Heart left ventricle (tissue), 16 donors: ENCODE measurements at regions not wholly inside any gene's neighbourhood (a gene's known extent, or its start where the extent isn't known, plus 50 kb on each side); places are given as distances from the start of the nearest gene placed in this dataset.

ENCODE experiments used
- ATAC-seq, 4 donors: fragments of 200-7000 bp; cut with Tn5 transposase; one replicate each; pipeline ENCODE4 v1.9.1; 2020 to 2022; ENCODE audit warnings: moderate library complexity in 4 of 4, mild to moderate bottlenecking in 3 of 4, moderate number of reproducible peaks in 1 of 4
- DNase-seq, 5 donors: peaks; one replicate each; pipeline ENCODE4 v3.0.0-alpha.2; 2020
- H3K27ac ChIP-seq, 12 donors: fragments of 200-600 bp; sonication (generic) in 4 of 12; one replicate each; pipeline versions ENCODE4 v1.5.0 to v1.8.0; 2016 to 2022; ENCODE audit warnings: mild to moderate bottlenecking in 2 of 12
- H3K27me3 ChIP-seq, 9 donors: fragments of 200-600 bp; sonication (generic) in 2 of 9; one replicate each; pipeline versions ENCODE4 v1.5.1 to v1.8.0; 2016 to 2022; ENCODE audit warnings: mild to moderate bottlenecking in 3 of 9
- H3K36me3 ChIP-seq, 9 donors: fragments of 200-600 bp; sonication (generic) in 2 of 9; one replicate each; pipeline versions ENCODE4 v1.5.0 to v1.8.0; 2018 to 2022; ENCODE audit warnings: mild to moderate bottlenecking in 2 of 9
- H3K4me1 ChIP-seq, 12 donors: fragments of 200-600 bp; sonication (generic) in 4 of 12; one replicate each; pipeline versions ENCODE4 v1.5.0 to v1.8.0; 2016 to 2022; ENCODE audit warnings: mild to moderate bottlenecking in 3 of 12
- H3K4me3 ChIP-seq, 12 donors: fragments of 200-600 bp; sonication (generic) in 4 of 12; one replicate each; pipeline versions ENCODE4 v1.5.0 to v1.8.0; 2017 to 2022; ENCODE audit warnings: mild to moderate bottlenecking in 9 of 12, moderate library complexity in 4 of 12
- H3K9me3 ChIP-seq, 12 donors: fragments of 200-600 bp; sonication (generic) in 4 of 12; one replicate each; pipeline versions ENCODE4 v1.5.0 to v1.8.0; 2016 to 2022; ENCODE audit warnings: mild to moderate bottlenecking in 1 of 12
- POLR2A ChIP-seq, 2 donors: fragments of 450-650 bp; IDR thresholded peaks; one replicate each; pipeline ENCODE4 v1.6.1; 2017; ENCODE audit warnings: antibody characterized with exemption in 2 of 2, mild to moderate bottlenecking in 2 of 2, moderate library complexity in 2 of 2
- WGBS, 4 donors: extraction: QIAGEN DNeasy Blood & Tissue Kit in 2 of 4; methylation state at CpG; one replicate each; pipeline versions ENCODE4 v1.1.5 to v1.1.7; 2013 to 2018; 5-methylcytosine and 5-hydroxymethylcytosine counted together
- intact Hi-C, 10 donors: fragments of 100-400 bp; cut with DNase I; formaldehyde crosslinking; loops; one replicate each; pipeline versions ENCODE4 v1.11.1 to v1.14.2; 2022
- TF ChIP-seq, protein P1 (sequence below), 12 donors: fragments of 200-600 bp; sonication (generic) in 4 of 12; IDR thresholded peaks; one replicate each; pipeline versions ENCODE4 v1.5.0 to v1.8.0; 2018 to 2022; ENCODE audit warnings: antibody characterized with exemption in 12 of 12, mild to moderate bottlenecking in 5 of 12
- donor health status: ischemic (EF 13 %, LVEDD 7.1; RV severe dilation, severe dysfunction).
- donor health status: healthy with polysubstance abuse.
- donor health status: DM: no; HTN: yes; CAD: no.
- donor health status: DM: no; HTN: no; CAD: no.
- donor health status: ischemic (EF 25% LVEDD 6.9; RV normal size, moderate dysfunction).
- donor health status: ischemic (EF 25% LVEDD 5.7; RV mildly dilated, moderate dysfunction).
- donor health status: healthy.
- donor health status: DM: yes; HTN: yes; CAD: no.
- donor health status: ischemic (EF 35%, LVEDD 5.7; RV mildly dilated, moderate dysfunction).
- donor health status: nonischemic (EF 11% LVEDD 7.7; RV severe dilation, severe dysfunction).
- donor health status: DM: yes; HTN: yes; CAD: no.
- donor health status: PGD.
- donor health status: ischemic (EF 29% LVEDD 5.4; RV normal size, mild dysfunction).
- donor health status: nonischemic (EF 23%, LVEDD 6.1; RV moderate dilation, normal function).

DNA sequence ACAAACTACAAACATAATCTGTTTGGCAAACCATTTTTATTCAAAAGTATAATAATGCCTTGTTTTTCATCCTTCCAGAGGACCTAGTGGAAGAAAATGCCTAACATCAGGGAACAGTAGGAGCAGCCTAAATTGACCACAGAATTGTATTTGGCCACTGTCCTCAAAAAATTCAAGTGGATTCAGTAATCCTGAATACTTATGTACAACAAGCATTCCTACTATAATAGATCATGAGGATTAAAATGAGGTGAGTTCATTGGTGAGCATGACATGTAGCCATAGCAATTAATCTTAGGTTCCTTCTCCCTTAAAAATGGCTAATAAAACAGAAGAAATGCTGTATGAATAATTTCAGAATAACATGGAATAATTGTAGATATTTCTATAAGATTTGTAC is 209.3 kb downstream of the DAD1 start:
- intact Hi-C loops: loop anchor here in 8 of 10 donors (10.0 kb wide), 3 partner anchors 155 to 475 kb away; partner anchors contain the start of gene MRPL52 (in 3 of the 8)
- no peak overlapping the region for H3K27ac ChIP-seq
- peaks cover 0 to 8% (median 0%) of the 10 kb centered on the region in 9 donors for H3K27me3 ChIP-seq
- no peak for TF ChIP-seq POLR2A (IDR thresholded peaks at IDR 0.05)
- TF ChIP-seq, protein P1, sequence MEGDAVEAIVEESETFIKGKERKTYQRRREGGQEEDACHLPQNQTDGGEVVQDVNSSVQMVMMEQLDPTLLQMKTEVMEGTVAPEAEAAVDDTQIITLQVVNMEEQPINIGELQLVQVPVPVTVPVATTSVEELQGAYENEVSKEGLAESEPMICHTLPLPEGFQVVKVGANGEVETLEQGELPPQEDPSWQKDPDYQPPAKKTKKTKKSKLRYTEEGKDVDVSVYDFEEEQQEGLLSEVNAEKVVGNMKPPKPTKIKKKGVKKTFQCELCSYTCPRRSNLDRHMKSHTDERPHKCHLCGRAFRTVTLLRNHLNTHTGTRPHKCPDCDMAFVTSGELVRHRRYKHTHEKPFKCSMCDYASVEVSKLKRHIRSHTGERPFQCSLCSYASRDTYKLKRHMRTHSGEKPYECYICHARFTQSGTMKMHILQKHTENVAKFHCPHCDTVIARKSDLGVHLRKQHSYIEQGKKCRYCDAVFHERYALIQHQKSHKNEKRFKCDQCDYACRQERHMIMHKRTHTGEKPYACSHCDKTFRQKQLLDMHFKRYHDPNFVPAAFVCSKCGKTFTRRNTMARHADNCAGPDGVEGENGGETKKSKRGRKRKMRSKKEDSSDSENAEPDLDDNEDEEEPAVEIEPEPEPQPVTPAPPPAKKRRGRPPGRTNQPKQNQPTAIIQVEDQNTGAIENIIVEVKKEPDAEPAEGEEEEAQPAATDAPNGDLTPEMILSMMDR (IDR thresholded peaks at IDR 0.05): no peak
- DNase-seq (no peak), ATAC-seq (no peak)
- H3K9me3 ChIP-seq: no peaks in the 10 kb centered on the region
- H3K36me3 ChIP-seq: no peaks in the 10 kb centered on the region
- H3K4me1 ChIP-seq: peaks cover 0 to 12% (median 0%) of the 10 kb centered on the region in 12 donors
- no peak overlapping the region for H3K4me3 ChIP-seq

DNA sequence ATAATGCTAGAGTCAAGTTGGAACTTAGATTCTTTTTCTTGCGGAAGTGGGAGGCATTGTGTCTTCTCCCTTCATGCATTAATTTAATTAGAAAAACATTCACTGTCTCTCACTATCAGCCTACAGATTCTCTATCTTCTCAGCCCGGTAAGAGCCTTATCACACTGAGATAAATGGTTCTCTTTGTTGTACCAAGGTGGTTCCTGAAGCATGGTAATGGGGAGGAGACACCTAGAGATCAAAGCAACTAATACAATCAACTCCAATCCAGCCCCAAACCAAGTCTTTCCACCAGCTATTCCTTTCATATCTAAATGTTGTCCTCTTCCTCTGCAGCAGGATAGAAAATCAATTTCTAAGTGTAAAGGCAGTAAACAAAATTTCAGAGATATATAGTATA is 210.8 kb downstream of the DAD1 start:
- no peak overlapping the region for H3K4me3 ChIP-seq
- no peaks in the 10 kb centered on the region for H3K36me3 ChIP-seq
- H3K9me3 ChIP-seq: no peaks in the 10 kb centered on the region
- WGBS, 4 donors: 27 to 38% (median 32%) methylated on average over 2 of the region's 2 CpGs
- ATAC-seq (no peak), DNase-seq (no peak)
- H3K27me3 ChIP-seq: peaks cover 0 to 8% (median 0%) of the 10 kb centered on the region in 9 donors
- intact Hi-C loops: loop anchor here in 3 of 10 donors (10.0 kb wide), 1 partner anchor 153 kb away; no protein-coding TSS in a partner anchor
- no peak for TF ChIP-seq POLR2A (IDR thresholded peaks at IDR 0.05)
- TF ChIP-seq, protein P1 (IDR thresholded peaks at IDR 0.05): no peak
- peaks cover 0 to 12% (median 0%) of the 10 kb centered on the region in 12 donors for H3K4me1 ChIP-seq
- H3K27ac ChIP-seq: no peak overlapping the region

DNA sequence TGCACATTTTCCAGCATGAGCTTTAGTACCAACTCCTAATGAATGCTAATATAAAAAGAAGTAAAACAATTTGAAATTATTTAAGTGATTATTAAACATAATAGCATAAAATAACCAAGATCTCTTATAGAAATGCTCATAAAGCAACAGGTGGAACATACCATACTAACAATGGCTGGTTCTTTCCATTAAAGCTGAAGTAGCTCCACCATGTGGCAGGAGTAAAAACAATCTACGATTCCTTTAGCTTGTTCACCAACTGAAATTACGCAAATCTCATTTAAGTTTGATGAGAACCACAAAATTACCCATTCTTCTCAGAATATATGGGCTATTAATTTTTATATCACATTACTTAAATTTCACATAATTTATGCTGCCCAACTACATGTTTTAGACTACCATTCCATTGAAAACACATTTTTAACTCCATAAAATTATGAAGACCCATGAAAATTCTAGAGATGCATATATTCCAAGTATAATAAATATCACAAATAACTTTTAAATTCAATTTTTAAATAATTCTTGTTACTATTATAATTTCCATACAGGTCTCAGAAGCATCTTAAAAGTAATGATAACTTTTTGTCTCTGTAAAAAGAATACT is 213.6 kb downstream of the DAD1 start:
- peaks cover 0 to 8% (median 0%) of the 10 kb centered on the region in 9 donors for H3K27me3 ChIP-seq
- 3 to 30% (median 12%) methylated on average over 2 of the region's 2 CpGs for WGBS, 4 donors
- H3K4me3 ChIP-seq: no peak overlapping the region
- ATAC-seq: no peak
- no peaks in the 10 kb centered on the region for H3K36me3 ChIP-seq
- peaks cover 0 to 10% (median under 1%) of the 10 kb centered on the region in 12 donors for H3K4me1 ChIP-seq
- intact Hi-C loops: loop anchor here in 7 of 10 donors (1.0 to 10.0 kb wide), 4 partner anchors 55 to 151 kb away; no protein-coding TSS in a partner anchor
- no peaks in the 10 kb centered on the region for H3K9me3 ChIP-seq
- no peak overlapping the region for H3K27ac ChIP-seq
- TF ChIP-seq, protein P1 (IDR thresholded peaks at IDR 0.05): peak; percentile 28 to 76 (median 64)
- TF ChIP-seq POLR2A (IDR thresholded peaks at IDR 0.05): no peak
- DNase-seq: no peak

DNA sequence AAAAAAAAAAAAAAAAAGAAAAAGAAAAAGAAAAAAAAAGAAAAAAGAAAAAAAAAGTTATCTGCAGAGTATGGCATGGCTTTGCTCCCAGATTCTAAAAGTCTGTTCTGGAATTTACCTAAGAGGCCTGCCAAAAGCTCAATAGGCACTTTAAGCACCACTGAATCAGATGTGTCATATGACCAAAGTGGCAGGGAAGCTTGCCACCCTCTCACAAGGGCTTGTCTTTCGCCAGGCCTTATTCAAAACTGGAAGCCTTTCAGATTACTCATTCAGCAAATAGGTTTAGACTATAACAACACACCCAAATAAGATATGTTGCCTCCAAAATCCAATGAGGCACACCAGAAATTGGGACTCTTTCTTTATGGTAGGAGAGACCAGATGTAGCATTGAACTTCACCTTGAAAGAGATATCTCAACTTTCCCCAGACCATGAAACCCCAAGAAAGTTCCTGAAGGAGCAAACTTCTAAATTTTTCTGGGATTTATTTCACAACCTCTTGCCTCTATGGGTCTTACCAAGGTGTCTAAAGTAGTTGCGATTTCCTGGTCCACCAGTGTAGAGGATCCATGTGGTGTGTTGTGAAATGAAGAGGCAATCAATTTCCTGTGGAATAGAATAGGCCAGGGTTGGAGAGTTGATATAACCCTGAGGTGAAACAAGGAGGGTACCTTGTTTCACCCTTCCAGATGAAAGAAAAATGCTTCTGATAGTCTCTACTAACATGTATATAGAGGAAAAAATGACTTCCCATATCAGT is 218.8 kb downstream of the DAD1 start:
- H3K27ac ChIP-seq: peak overlapping the region in 7 of 12 donors; percentile 18 to 65 (median 42)
- peaks cover 0 to 16% (median 0%) of the 10 kb centered on the region in 12 donors for H3K4me1 ChIP-seq
- TF ChIP-seq POLR2A (IDR thresholded peaks at IDR 0.05): no peak
- TF ChIP-seq, protein P1 (IDR thresholded peaks at IDR 0.05): no peak
- WGBS, 4 donors: 64 to 77% (median 72%) methylated on average over 2 of the region's 2 CpGs
- H3K36me3 ChIP-seq: no peaks in the 10 kb centered on the region
- peaks cover 0 to 4% (median 0%) of the 10 kb centered on the region in 12 donors for H3K9me3 ChIP-seq
- ATAC-seq (peak; percentile 91 to 95 (median 94)), DNase-seq (peak in 4 of 5 donors; percentile 46 to 72 (median 57))
- H3K4me3 ChIP-seq: no peak overlapping the region
- H3K27me3 ChIP-seq: no peaks in the 10 kb centered on the region
- intact Hi-C loops: loop anchor here in 3 of 10 donors (10.0 kb wide), 1 partner anchor 145 kb away; no protein-coding TSS in a partner anchor
